Endothelial cell of umbilical vein (primary cell): ENCODE measurements at regions not wholly inside any gene's neighbourhood (a gene's known extent, or its start where the extent isn't known, plus 50 kb on each side); places are given as distances from the start of the nearest gene placed in this dataset.

Source experiments
- BruUV-seq: library from RNA; stranded (reverse); fragments of 400-500 nt; replicated peaks from 2 replicates; lab custom pipeline; 2021; lab: Mats Ljungman, UMichigan
- CTCF ChIA-PET: fragments of 300-600, 350-600 bp; sonication (Branson Sonifier 250); formaldehyde crosslinking; loops from one replicate; lab custom pipeline; 2021; ENCODE audit warnings: antibody characterized with exemption, inconsistent platforms; lab: Charles Lee
- POLR2A ChIA-PET: fragments of 300-600, 350-600 bp; sonication (Branson Sonifier 250); formaldehyde crosslinking; loops from one replicate; lab custom pipeline; 2021; ENCODE audit warnings: antibody characterized with exemption, inconsistent platforms; lab: Charles Lee
- DNase-seq: peaks from one replicate; pipeline ENCODE4 v3.0.0-alpha.2; 2011; ENCODE audit warnings: low read depth, low spot score
- FAIRE-seq: peaks from 2 replicates; lab custom pipeline; 2011; peaks lifted over from hg19 to GRCh38; lab: Jason Lieb, UNC
- H2AFZ ChIP-seq: 2 replicates; pipeline ENCODE4 v1.6.0; 2012; ENCODE audit warnings: low read depth, low read length, control low read depth, inconsistent platforms
- H3K27ac ChIP-seq: 2 replicates; pipeline ENCODE4 v1.5.1; 2011; ENCODE audit warnings: low read depth, mild to moderate bottlenecking, control low read depth, low read length, moderate library complexity; ENCODE audit not compliant: insufficient read depth
- H3K27me3 ChIP-seq, 2 experiments: 2 replicates each; pipeline versions ENCODE4 v1.6.0 to v1.6.1; 2011; ENCODE audit warnings: low read length in 2 of 2, mixed read lengths in 1 of 2; ENCODE audit not compliant: control insufficient read depth in 2 of 2, insufficient read depth in 2 of 2
- H3K36me3 ChIP-seq, 2 experiments: 2 replicates in 1 of 2; 3 replicates in 1 of 2; pipeline ENCODE4 v1.5.1; 2011; ENCODE audit warnings: low read length in 2 of 2, mild to moderate bottlenecking in 1 of 2, moderate library complexity in 1 of 2; ENCODE audit not compliant: control insufficient read depth in 2 of 2, insufficient read depth in 2 of 2; ENCODE audit errors: extremely low read depth in 1 of 2
- H3K4me1 ChIP-seq: 3 replicates; pipeline ENCODE4 v1.5.1; 2011; ENCODE audit warnings: mild to moderate bottlenecking, low read length; ENCODE audit not compliant: control insufficient read depth, insufficient read depth; ENCODE audit errors: extremely low read depth
- H3K4me2 ChIP-seq: 2 replicates; pipeline ENCODE4 v1.6.1; 2011; ENCODE audit warnings: low read length, control low read depth, mixed read lengths; ENCODE audit not compliant: insufficient read depth
- H3K4me3 ChIP-seq, 3 experiments: fragments of 200-600 bp in 1 of 3; sonication (generic), shearing (Covaris generic) in 1 of 3; replicated peaks in 1 of 3; 2 replicates each; pipeline ENCODE4 v1.5.1; 2011 to 2016; ENCODE audit warnings: control low read depth in 3 of 3, low read length in 3 of 3, mild to moderate bottlenecking in 2 of 3, inconsistent platforms in 1 of 3, low read depth in 1 of 3, moderate library complexity in 1 of 3; ENCODE audit not compliant: insufficient read depth in 1 of 3
- H3K79me2 ChIP-seq: 2 replicates; pipeline ENCODE4 v1.6.0; 2012; ENCODE audit warnings: low read length, inconsistent platforms; ENCODE audit not compliant: control insufficient read depth, insufficient read depth
- H3K9ac ChIP-seq: replicated peaks from 2 replicates; pipeline ENCODE3; 2011; ENCODE audit warnings: low read length, control low read depth; ENCODE audit not compliant: insufficient read depth; ENCODE audit errors: extremely low read depth
- H3K9me1 ChIP-seq: replicated peaks from 3 replicates; pipeline ENCODE4 v1.6.0; 2011; ENCODE audit warnings: mild to moderate bottlenecking, low read length; ENCODE audit not compliant: control insufficient read depth, insufficient read depth; ENCODE audit errors: extremely low read depth
- H3K9me3 ChIP-seq: replicated peaks from 2 replicates; pipeline ENCODE4 v1.5.1; 2012; ENCODE audit warnings: low read length, inconsistent platforms; ENCODE audit not compliant: control insufficient read depth, insufficient read depth
- H4K20me1 ChIP-seq: replicated peaks from 2 replicates; pipeline ENCODE3; 2011; ENCODE audit warnings: mild to moderate bottlenecking, low read length; ENCODE audit not compliant: control insufficient read depth, insufficient read depth; ENCODE audit errors: extremely low read depth
- EZH2 ChIP-seq: IDR thresholded peaks from 2 replicates; pipeline ENCODE4 v1.6.1; 2012; ENCODE audit warnings: borderline replicate concordance, low read depth, mild to moderate bottlenecking, moderate library complexity, low read length, inconsistent platforms; ENCODE audit not compliant: severe bottlenecking
- FOS ChIP-seq: IDR thresholded peaks from 2 replicates; pipeline ENCODE4 v1.6.1; 2011; ENCODE audit warnings: mild to moderate bottlenecking, low read length, moderate library complexity, borderline replicate concordance; ENCODE audit not compliant: insufficient read depth
- MYC ChIP-seq: IDR thresholded peaks from one replicate; pipeline ENCODE4 v1.6.1; 2011; ENCODE audit warnings: mild to moderate bottlenecking, low read depth, low read length
- POLR2A ChIP-seq: IDR thresholded peaks from 2 replicates; pipeline ENCODE4 v1.6.1; 2012; ENCODE audit warnings: low read depth, mild to moderate bottlenecking, control low read depth, low read length
- POLR2AphosphoS5 ChIP-seq: IDR thresholded peaks from 2 replicates; pipeline ENCODE4 v1.6.1; 2012; ENCODE audit warnings: low read depth, mild to moderate bottlenecking, control low read depth, low read length, moderate library complexity; ENCODE audit not compliant: insufficient read depth
- dilution Hi-C: fragments of 300-500 bp; cut with MboI; formaldehyde crosslinking; loops from one replicate; pipeline ENCODE4 v1.15.0; 2019; ENCODE audit warnings: low sequenced_read_pairs; ENCODE audit not compliant: extremely low pct_ligation_motif_present
- intact Hi-C: fragments of 100-400 bp; cut with micrococcal nuclease; formaldehyde crosslinking; loops from one replicate; pipeline ENCODE4 v1.10.0; 2022
- TF ChIP-seq, protein P1 (sequence below): IDR thresholded peaks from 2 replicates; pipeline ENCODE4 v1.6.1; 2011; ENCODE audit not compliant: insufficient read depth, insufficient read length
- TF ChIP-seq, protein P2 (sequence below), 2 donors: IDR thresholded peaks; 1 replicate in 1 of 2; 2 replicates in 1 of 2; pipeline ENCODE4 v1.5.1; 2011; ENCODE audit warnings: low read length in 2 of 2, mild to moderate bottlenecking in 2 of 2, moderate library complexity in 2 of 2, control low read depth in 1 of 2, inconsistent platforms in 1 of 2, low read depth in 1 of 2; ENCODE audit not compliant: insufficient read depth in 1 of 2; ENCODE audit errors: extremely low read depth in 1 of 2

DNA sequence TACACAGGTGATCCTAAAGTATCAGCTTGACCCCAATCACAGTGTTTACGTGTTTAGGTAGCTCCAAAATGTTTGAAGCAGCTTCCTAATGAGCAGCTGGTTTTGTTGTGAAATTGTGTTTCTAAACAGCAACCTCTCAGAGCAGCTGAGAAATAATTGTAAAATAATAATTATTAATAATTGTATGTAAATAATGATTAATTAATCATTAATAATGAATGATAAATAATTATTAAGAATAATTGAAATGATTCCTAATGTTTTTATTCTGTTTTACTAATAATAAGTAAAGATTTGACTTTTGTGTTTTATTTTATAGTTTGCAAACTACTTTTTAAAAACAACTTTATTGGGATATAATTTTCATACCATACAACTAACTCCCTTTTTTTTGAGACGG, 182.2 kb downstream of the URB2 start:
- CTCF ChIA-PET: no interaction called here
- POLR2A ChIA-PET: no interaction called here
- Histone ChIP-seq H3K9ac (no peak overlapping the region), H3K9me1 (no peaks in the 10 kb centered on the region), H3K9me3 (no peaks in the 10 kb centered on the region), H4K20me1 (no peaks in the 10 kb centered on the region), H3K4me3 (no peak overlapping the region), H3K36me3 (no peaks in the 10 kb centered on the region), H3K4me1 (no peaks in the 10 kb centered on the region), H3K27ac (no peak overlapping the region), H3K27me3 (no peaks in the 10 kb centered on the region), H3K79me2 (no peaks in the 10 kb centered on the region), H3K4me2 (no peak overlapping the region), H2AFZ (no peak overlapping the region)
- no peak for FAIRE-seq
- BruUV-seq: no TSS peak
- TF ChIP-seq, protein P1, sequence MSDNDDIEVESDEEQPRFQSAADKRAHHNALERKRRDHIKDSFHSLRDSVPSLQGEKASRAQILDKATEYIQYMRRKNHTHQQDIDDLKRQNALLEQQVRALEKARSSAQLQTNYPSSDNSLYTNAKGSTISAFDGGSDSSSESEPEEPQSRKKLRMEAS: no peak
- no peak for TF ChIP-seq EZH2
- TF ChIP-seq POLR2A: no peak
- no peak for TF ChIP-seq MYC
- no peak for TF ChIP-seq FOS
- intact Hi-C loops: no loop called here
- DNase-seq: no peak
- dilution Hi-C loops: no loop called here

DNA sequence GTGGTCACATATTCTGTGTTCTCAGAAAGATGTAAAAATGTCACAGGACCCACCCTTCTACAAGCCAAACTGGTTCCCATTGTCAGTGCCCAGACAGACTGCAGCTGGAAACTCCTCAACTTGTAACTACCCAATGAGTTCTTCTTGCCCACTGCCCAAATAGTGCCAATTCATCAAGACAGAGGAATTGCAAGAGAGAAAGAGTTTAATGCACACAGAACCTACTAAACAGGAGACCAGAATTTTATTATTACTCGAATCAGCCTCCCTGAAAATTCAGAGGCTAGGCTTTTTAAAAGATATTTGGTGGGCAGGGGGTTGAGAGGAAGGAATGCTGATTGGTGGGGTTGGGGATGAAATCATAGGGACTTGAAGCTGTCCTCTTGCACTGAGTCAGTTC, 184.1 kb downstream of the URB2 start:
- BruUV-seq: no TSS peak
- dilution Hi-C loops: no loop called here
- FAIRE-seq: no peak

More for the DNA sequence above, 184.1 kb downstream of the URB2 start:
- H3K27me3 ChIP-seq: no peaks in the 10 kb centered on the region
- H3K4me3 ChIP-seq: no peak overlapping the region
- no peaks in the 10 kb centered on the region for H3K4me1 ChIP-seq
- no peak overlapping the region for H2AFZ ChIP-seq
- H3K9ac ChIP-seq: no peak overlapping the region
- CTCF ChIA-PET: no interaction called here
- no peaks in the 10 kb centered on the region for H4K20me1 ChIP-seq
- intact Hi-C loops: no loop called here
- POLR2A ChIA-PET: no interaction called here
- no peak overlapping the region for H3K27ac ChIP-seq
- no peaks in the 10 kb centered on the region for H3K9me1 ChIP-seq
- TF ChIP-seq, protein P2, sequence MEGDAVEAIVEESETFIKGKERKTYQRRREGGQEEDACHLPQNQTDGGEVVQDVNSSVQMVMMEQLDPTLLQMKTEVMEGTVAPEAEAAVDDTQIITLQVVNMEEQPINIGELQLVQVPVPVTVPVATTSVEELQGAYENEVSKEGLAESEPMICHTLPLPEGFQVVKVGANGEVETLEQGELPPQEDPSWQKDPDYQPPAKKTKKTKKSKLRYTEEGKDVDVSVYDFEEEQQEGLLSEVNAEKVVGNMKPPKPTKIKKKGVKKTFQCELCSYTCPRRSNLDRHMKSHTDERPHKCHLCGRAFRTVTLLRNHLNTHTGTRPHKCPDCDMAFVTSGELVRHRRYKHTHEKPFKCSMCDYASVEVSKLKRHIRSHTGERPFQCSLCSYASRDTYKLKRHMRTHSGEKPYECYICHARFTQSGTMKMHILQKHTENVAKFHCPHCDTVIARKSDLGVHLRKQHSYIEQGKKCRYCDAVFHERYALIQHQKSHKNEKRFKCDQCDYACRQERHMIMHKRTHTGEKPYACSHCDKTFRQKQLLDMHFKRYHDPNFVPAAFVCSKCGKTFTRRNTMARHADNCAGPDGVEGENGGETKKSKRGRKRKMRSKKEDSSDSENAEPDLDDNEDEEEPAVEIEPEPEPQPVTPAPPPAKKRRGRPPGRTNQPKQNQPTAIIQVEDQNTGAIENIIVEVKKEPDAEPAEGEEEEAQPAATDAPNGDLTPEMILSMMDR (IDR thresholded peaks at IDR 0.05; ENCODE audit: extremely low read depth in 1 of 2, insufficient read depth in 1 of 2, low read depth in 1 of 2, low read length in 2 of 2): no peak
- TF ChIP-seq, protein P1: no peak
- TF ChIP-seq POLR2AphosphoS5 (no peak), EZH2 (no peak)
- no peak overlapping the region for H3K4me2 ChIP-seq
- DNase-seq: no peak
- H3K79me2 ChIP-seq: no peaks in the 10 kb centered on the region
- no peaks in the 10 kb centered on the region for H3K9me3 ChIP-seq
- no peaks in the 10 kb centered on the region for H3K36me3 ChIP-seq
